ENCODE measurements at regions not wholly inside any gene's neighbourhood (a gene's known extent, or its start where the extent isn't known, plus 50 kb on each side); places are given as distances from the start of the nearest gene placed in this dataset.
"Not testable (repeated sequence)": the region's sequence is repeated elsewhere in the genome, so short reads cannot be mapped to it uniquely, and the experiment has no call there.

DNA sequence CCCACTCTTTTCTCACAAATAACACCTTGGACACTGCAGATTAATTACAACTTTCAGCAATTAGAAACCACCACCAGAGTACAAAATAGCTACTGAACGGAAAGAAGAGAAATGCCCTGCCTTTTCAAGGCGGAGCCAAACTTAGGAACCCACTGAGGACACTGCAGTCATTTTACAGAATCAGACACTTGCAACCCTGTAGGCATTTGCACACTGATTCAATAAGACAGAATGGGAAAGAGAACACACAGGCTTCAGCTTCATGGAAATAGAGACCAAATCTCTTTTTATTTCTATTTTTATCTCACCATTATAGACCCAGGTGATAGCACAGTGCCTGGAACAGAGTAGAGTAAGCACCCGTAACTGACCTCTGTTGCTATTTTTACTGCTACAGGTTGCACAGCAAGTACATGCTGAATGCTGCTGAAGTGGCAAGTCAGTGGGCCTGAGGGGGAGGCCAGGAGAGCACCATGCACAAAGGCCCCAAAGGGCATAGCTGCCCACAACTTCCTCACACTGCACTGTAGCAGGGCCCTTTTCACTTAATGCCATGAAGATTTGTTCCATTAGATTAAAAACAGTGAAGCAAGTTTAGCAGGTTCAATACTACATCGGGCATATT is 50.7 kb upstream of the EDARADD start:
- peaks cover 3% of the 10 kb centered on the region for H3K27me3 Mint-ChIP-seq
- no peak overlapping the region for H3K27ac Mint-ChIP-seq
- no peaks in the 10 kb centered on the region for H3K9me3 Mint-ChIP-seq
- no peak for DNase-seq
- H3K4me1 Mint-ChIP-seq = no peaks in the 10 kb centered on the region
- no peaks in the 10 kb centered on the region for H3K36me3 Mint-ChIP-seq
- CTCF ChIA-PET = interaction anchor here (2.1 kb wide), 1 partner anchor 232 kb away, joined by 5 read pairs; no protein-coding TSS in a partner anchor
- no peak overlapping the region for H3K4me3 Mint-ChIP-seq

DNA sequence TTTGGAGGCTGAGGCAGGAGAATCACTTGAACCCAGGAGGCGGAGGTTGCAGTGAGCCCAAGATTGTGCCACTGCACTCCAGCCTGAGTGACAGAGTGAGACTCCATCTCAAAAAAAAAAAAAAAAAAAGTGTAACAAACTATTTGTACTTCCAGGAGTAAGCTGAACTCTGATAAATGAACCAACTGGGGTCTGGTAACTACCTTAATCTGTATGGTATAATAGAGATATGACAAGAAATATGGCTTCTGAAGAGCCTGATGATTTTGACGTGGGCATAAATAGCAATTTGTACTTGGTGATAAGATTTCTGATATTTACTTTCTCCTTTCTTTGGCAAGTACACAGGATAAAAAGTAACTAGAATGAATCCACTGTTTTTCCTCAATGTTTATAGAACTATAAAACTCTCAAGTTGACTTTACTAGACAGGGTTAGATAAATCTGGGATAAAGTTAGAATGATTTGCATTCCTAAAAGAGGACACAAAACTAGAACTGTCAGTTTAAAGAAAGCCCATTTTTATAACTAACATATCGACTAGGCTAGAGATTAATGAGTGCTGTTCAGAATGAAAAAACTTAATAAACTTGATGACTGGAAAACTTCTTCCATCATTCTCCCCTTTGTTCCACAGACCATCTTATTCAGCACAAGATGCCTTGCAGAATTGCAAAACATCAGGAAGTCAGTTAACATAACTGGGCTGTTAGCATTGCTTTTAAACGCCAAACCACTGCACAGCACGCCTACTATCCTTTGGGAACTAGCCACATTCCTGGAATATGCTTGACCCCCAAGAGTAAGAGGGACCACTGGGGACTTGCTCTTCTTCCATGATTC is 51.5 kb upstream of the EDARADD start:
- Mint-ChIP-seq H3K4me3 (no peak overlapping the region), H3K27ac (no peak overlapping the region), H3K36me3 (no peaks in the 10 kb centered on the region), H3K9me3 (no peaks in the 10 kb centered on the region), H3K4me1 (no peaks in the 10 kb centered on the region), H3K27me3 (peaks cover 3% of the 10 kb centered on the region)
- CTCF ChIA-PET = no interaction called here
- DNase-seq = no peak

DNA sequence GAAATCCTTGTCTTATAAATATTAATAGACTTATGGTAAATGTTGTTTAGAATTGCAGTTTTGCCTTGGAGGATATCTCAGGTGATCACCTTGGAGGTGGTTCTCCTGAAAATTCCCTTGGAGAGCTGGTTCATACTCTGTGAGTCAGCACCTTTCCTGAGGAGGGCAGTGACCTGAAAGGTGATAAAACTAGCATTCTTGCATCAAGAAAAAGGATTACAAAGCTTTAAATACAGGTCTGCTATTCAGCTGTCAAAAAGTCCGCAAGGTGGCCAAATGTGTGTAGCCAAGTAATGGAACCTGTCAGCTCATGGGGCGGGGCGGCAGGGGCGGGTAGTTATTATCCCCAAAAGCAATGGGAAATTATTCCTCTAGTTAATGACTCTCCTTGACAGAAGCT is 52.8 kb upstream of the EDARADD start:
- CTCF ChIA-PET = no interaction called here
- Mint-ChIP-seq H3K27ac (no peak overlapping the region), H3K27me3 (peaks cover 3% of the 10 kb centered on the region), H3K4me1 (no peaks in the 10 kb centered on the region), H3K9me3 (no peaks in the 10 kb centered on the region), H3K4me3 (no peak overlapping the region), H3K36me3 (no peaks in the 10 kb centered on the region)
- DNase-seq = no peak

DNA sequence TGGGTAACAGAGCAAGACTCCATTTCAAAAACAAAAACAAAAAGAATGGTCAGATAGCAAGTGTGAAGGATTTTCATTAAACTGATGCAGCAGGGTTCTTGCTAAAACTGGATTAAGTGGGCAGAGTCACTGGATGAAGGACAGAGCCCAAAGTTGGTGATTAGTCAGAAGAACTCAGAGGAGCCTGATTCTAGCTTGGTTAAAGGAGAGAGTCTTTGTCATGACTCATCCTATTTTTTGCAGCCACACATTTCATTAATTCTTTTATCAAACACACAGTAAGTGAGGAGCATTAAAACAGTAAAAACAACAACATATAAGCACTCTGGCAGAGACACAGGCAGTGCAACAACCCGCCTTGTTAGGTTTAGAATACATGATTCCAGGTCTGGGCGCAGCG is 56.0 kb upstream of the EDARADD start:
- H3K27ac Mint-ChIP-seq = no peak overlapping the region
- no peak for DNase-seq
- CTCF ChIA-PET = no interaction called here

DNA sequence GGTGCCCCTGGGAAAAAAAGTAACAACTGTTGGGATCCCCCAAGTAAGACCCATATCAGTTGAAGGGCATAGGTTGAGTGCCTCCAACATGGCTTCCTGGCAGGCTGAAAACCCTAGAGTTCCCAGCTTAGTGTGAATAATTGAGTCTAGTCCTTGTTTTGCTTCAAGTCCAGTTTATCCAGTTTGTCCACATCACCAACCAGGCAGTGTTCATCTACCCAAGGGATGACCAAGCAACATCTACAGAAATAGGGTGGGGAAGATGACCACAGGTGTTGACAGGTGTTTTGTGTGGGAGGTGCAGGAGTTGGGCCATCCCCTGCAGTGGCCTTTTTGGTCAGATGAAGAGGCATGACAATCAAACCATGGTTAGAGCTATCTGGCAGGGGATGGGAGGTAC is 54.3 kb upstream of the ERO1B start:
- Mint-ChIP-seq H3K9me3 (no peaks in the 10 kb centered on the region), H3K4me1 (no peaks in the 10 kb centered on the region), H3K4me3 (no peak overlapping the region), H3K36me3 (no peaks in the 10 kb centered on the region), H3K27me3 (no peaks in the 10 kb centered on the region), H3K27ac (no peak overlapping the region)
- DNase-seq = no peak
- CTCF ChIA-PET = no interaction called here

More for the DNA sequence above, 56.0 kb upstream of the EDARADD start:
- H3K36me3 Mint-ChIP-seq = no peaks in the 10 kb centered on the region
- no peaks in the 10 kb centered on the region for H3K27me3 Mint-ChIP-seq
- H3K4me1 Mint-ChIP-seq = no peaks in the 10 kb centered on the region
- H3K9me3 Mint-ChIP-seq = no peaks in the 10 kb centered on the region
- no peak overlapping the region for H3K4me3 Mint-ChIP-seq

DNA sequence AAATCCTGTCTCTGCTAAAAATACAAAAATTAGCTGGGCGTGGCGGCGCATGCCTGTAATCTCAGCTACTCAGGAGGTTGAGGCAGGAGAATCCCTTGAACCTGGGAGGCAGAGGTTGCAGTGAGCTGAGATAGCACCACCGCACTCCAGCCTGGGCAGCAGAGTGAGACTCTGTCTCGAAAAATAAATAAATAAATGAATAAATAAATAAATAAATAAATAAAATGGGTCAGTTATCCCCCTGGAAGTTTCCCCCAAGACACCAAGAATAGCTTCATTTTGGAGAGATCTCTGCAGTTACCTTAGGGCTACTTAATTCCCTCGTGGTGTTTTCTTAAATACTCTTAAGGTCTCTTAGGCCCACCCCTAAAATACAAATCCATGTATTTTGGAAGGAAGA is 53.9 kb upstream of the ERO1B start:
- H3K9me3 Mint-ChIP-seq, H3K4me1 Mint-ChIP-seq, H3K4me3 Mint-ChIP-seq, DNase-seq, H3K36me3 Mint-ChIP-seq, H3K27ac Mint-ChIP-seq, CTCF ChIA-PET, H3K27me3 Mint-ChIP-seq: not testable (repeated sequence)

DNA sequence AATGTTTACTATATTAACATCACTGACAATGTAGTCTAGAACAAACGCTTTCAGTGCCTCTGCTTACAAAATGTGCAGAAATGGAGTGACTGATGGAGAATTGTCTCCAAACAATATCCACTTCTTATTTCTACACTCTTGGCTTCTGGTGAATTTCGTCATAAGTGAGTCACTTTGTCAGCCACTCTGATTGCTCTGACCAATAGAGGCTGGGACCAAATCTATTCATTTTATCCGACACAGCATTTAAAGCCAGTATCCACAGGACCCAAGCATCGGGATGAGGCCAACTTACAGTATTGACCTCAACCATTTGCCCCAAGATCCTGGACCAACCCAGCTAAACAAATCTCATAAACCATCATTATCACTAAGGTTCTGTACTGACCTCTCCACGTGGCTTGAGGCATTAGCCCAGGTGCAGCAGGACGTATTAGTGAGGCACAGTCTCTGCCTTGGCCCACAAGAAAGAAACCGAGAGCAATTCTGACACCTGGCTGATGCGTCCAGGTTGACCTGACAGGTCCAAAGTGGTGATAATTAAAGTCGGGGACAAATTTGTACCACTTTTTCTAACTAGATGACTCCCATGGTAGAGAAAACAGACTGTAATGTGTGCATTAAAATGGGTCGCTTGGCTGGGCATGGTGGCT is 53.3 kb upstream of the ERO1B start:
- no peak for DNase-seq
- Mint-ChIP-seq H3K4me1 (no peaks in the 10 kb centered on the region), H3K9me3 (no peaks in the 10 kb centered on the region), H3K27me3 (no peaks in the 10 kb centered on the region), H3K36me3 (no peaks in the 10 kb centered on the region), H3K27ac (no peak overlapping the region), H3K4me3 (no peak overlapping the region)
- CTCF ChIA-PET = no interaction called here

DNA sequence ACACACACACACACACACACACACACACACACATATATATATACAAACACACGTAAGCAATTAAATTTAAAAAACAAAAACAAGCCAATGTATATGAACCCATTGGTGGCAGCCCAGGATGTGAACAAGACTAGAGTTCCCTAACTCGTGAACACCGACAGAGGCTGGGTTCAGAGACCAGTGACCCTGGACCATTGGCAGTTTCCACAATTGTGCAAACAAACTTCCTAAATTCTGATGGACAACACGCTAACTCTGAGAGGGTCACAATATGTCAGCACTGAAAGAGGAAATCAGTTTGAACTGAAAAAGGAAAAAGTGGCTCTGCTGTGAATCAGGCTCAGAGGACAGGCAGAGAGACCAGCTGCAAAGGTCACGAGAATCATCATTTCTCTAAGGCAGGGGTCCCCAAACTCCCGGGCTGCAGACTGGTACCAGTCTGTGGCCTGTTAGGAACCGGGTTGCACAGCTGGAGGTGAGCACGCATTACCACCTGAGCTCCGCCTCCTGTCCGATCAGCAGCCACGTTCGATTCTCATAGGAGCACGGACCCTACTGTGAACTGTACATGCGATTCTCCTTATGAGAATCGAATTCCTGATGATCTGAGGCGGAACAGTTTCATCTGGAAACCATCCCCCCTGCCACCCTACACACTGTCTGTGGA is 50.5 kb upstream of the ERO1B start:
- CTCF ChIA-PET = no interaction called here

More for the DNA sequence above, 50.5 kb upstream of the ERO1B start:
- DNase-seq = no peak
- Mint-ChIP-seq H3K9me3 (no peaks in the 10 kb centered on the region), H3K4me3 (no peak overlapping the region), H3K36me3 (no peaks in the 10 kb centered on the region), H3K4me1 (no peaks in the 10 kb centered on the region), H3K27ac (no peak overlapping the region), H3K27me3 (no peaks in the 10 kb centered on the region)
